ENCODE measurements at regions not wholly inside any gene's neighbourhood (a gene's known extent, or its start where the extent isn't known, plus 50 kb on each side); places are given as distances from the start of the nearest gene placed in this dataset.

DNA sequence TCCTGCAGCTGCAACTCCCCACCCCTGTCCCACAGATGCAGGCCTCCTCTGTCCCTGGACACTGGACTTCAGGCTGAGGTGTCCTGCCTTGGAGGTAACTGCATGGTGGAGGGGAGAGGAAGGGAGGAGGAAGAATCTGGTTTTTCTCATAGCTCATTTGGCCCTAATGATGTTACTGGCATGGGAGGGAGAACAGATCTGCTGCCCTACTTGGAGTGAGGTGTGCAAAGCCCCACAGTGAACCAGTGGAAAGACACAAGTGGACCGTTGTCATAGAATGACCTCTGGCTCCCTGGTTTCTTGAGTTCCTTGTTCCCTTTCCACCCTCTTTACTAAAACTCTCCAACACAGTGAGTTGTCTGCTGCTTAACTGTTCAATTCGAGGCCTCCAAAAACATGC is 215.9 kb downstream of the BARX2 start:
- DNase-seq, result no peak

DNA sequence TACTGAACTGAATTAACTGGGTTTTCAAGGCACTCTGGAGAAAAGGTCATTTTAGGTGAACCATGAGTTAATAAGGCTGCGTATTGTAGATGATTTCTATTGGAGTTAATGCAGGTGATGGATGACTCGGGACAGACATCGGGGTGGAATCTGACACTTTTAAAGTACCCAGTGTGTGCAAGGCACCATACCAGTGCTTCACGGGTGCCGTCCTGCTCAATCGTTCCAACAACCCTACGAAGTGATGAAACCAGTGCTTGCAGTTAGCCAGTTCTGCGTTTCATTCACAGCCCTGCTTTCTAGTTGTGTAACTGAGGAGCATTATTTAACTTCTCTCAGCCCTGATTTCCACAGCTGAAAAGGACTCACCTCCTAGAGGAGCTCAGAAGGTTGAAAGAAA is 216.5 kb downstream of the BARX2 start:
- DNase-seq, result no peak

DNA sequence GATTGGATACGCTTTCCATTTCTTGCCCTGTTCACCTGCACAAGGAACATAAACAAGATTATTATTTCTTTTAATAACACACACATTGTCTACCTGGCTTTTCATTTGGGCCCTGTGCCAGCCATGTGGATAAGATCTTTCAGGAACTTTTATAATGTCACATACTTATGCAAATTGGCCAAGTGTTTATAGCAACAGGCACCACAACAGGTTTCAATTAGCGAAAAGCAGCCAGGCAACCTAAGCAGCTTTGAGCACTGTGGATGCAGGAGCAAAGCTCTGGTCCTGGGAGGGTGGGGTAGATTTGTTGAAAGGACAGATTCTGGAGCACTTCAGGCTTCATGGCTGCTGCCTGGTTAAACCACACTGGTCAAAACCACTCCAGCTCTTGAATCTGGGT is 217.4 kb downstream of the BARX2 start:
- DNase-seq, result no peak

DNA sequence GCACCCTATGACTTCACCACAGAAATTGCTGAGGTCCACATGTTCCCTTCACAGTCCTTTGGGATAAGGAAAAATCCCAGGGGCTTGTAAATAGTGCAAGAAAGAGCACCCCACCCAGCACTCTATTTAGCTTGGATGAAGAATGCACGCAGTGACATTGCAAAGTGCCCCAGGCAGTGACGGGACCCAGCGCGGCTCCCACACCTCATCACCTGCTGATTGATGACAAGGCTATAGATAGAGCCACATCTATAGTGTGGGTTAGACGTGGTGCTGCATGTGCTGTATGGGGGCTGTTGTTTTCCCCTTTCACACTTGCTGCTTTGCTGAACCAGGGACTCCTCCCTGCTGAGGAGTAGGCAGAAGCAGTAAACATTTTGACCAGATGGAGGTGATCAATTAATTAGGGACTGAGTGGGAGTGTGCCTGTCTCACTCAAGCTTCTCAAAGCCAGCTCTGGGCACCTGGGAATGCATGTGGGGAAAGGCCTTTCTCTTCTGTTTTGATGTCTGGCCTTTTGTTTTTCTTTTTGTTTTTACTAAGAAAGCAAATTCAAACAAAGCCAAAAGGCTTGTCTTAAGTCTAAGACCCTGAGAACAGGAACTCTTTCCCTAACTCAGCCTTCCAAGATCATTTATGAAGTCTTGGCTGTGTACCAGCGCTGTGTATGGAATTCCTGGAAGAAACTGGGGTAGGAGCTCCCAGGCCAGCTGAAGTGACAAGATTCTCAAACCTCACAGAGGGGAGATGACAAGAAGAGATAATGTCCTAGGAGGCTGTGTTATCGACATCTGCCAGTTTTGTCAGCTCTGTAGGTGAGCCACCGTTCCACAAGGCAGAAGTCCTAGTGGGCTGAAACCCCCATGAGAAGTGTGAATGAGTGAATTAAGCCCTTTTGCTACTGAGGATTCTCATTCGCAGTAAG is 219.7 kb downstream of the BARX2 start:
- no peak for DNase-seq

DNA sequence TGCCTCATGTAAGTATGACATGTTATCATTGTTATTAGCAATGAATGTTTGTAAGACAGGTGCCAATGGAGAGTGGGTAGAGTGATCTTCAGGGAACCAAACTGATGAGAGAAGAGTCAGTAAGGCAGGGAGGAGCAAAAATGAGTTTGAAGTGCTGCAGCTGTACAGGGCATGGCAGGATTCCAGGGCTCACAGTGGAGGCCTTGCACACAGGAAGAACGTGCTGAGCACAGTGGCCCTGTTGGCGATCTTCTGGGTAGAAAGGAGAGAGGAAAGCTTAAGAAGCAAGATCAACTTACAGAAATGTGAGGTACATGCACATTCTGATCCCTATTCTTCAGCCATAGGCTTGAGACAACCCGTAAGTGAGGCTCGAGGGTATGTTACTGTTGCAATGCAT is 219.3 kb upstream of the TMEM45B start:
- no peak for DNase-seq

DNA sequence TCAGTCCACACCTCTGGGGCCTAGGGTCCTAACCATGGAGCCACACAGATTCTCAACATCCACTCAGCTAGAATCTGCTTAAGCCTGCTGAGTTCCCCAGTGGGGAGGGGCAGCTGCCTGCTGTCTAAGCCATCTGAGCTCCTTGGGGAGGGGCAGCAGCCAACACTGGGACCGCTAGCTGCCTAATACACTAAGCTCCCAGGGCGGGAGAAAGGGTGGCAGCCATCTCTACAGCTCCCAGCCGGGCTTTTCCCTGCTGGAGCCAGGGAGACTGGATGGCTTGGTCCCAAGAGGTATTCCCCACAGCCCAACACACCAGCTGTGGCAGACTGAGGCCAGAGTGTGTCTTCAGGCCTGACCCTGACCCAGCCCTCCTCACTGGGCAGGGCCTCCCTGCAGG is 217.3 kb upstream of the TMEM45B start:
- no peak for DNase-seq

DNA sequence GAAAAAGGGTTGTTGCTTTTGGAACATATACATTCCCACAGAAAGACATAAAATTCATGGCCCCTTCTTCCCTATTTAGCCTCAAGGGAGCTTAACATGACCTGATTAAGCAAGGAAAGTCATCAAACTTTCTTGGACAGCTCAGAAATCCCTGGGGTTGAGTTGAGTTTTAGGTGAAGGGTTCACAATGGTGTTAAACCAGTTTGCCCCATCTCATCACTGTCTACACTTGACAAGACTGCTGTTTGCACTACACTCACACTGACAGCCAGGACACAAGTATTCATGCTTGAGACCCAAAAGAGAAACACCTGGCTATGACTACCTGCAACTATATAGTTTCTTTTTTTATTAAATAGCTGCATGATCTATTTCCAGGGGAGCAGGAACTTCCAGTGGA is 209.8 kb upstream of the TMEM45B start:
- DNase-seq, result no peak

DNA sequence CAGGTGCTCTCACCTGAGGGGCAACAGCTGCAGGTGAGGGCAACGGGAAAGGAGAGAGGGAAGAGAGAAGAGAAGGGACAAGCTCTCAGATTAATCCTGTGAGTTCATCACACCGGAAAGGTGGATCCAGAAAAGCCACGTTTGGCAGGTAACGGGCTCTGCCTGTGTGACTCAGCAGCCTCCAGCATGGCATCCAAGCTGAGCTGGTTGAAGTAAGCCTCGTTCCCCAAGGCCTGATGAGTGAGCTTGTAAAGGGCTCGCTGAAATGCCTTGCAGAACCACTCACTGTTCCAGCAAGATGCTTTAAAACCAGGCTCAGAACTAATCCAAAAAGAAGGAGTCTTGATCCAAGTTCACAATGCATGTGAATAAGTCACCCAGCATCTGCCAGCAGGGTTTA is 206.9 kb upstream of the TMEM45B start:
- no peak for DNase-seq

DNA sequence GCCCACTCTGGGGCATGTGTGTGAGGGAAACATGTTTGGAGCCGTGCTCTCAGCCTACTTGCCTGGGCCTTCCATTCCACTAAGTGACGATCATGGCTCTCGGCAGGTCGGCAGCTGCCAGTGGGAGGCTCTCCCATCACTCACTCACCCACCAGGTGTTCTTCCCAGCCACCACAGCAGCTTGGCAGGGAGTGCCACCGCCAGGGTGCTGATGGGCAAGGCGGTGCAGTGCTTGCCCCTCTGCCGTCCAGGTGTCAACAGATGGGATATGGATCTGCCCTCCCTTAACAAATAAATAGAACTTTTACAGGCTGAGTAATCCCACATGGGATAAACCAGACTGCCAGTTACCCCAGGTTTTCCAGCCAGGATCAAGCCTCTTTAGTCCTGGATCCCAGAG is 205.5 kb upstream of the TMEM45B start:
- DNase-seq, result no peak

DNA sequence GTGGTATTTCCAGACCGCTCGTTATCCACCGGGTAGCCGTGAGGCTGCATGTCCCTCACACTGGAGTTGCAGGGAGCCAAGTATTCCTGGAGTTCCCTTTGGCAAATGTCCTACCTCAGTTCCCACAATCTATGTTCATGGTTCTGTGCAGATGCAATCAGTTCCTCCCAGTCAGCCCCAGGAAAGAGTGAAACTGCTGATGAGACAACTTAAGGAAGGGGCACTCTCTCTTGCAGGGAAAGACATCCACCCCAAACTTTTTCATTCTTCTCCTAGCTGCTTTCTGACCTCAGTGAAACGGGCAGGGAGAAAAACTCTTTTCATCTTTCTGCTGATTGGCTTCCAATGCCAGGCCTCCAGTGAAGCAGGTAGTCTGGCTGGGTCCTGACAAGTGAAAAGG is 205.1 kb upstream of the TMEM45B start:
- DNase-seq, result no peak

DNA sequence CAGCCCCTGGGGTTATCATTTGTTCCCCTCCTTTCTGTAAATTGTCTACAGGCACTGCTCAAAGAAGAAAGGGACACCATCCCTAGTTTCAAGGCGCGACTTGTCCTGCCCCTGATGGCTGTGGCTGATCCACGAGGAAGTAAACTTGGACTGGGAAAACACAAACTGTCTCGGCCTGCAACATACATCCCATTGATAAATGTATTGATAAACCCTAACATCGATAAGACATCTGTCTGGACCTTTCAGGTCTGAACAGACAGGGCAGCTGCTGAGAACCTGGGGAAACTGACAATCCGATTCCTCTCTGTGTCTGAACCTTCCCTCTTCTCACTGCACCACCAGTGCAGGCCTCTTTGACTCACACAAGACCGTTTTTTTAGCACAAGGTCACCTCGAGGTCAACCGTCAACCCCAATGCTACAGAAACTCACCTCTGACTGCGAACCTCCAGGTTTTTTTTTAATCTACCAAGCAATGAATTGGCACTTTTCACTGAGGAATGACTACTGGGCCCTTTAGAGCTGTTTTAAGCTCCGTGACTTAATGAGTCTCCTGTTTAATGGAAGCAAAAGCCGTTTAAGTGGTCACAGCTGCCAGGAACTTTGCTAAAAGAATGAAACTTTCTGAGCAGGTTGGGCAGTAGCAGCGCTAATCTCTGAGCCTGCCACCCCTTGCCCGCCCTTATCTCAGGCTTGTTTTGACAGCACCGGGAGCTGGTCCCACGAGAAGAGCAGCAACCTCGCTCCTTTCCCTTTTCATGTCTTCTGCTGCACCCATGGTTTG is 203.8 kb upstream of the TMEM45B start:
- DNase-seq, result no peak

DNA sequence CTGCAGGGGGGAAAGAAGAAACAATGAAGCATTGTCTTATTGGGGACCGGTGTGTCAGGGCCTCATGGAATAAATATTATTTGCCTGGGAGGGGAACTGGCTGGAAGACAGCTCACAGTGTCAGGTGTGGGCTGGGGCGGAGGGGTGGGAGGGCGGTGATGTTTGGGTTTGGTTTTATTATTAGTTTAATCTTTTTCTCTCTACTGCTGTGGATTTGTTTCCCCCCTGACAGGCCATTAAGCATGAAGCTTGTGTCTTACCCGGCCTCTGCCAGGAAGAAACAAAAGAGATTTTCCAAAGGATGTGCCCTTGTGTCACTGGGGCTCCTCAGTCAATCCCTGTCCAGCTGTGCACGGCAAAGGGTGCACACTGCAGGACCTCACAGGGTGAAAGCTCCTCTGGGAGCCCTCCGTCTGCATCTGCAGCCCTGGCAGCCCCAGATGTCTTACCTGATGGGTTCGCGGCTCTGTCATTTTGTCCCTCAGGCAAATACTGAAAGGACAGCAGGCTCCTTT is 203.1 kb upstream of the TMEM45B start:
- DNase-seq, result no peak

DNA sequence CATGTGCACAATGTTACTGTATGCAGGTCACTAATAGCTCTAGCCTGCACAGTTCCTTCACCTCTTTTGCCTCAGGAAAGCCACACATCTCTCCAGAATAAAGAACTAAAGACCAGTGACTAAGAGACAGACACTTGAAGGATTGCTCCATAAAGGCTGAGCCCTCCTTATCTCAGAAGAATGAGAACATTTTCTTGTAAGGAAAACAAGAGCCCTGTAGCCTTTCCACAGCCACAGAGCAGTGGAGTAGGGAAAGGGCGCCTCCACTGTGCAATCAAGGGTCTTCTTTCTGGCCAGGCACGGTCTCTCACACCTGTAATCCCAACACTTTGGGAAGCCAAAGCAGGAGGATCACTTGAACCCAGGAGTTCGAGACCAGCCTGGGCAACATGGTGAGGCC is 202.6 kb upstream of the TMEM45B start:
- no peak for DNase-seq

DNA sequence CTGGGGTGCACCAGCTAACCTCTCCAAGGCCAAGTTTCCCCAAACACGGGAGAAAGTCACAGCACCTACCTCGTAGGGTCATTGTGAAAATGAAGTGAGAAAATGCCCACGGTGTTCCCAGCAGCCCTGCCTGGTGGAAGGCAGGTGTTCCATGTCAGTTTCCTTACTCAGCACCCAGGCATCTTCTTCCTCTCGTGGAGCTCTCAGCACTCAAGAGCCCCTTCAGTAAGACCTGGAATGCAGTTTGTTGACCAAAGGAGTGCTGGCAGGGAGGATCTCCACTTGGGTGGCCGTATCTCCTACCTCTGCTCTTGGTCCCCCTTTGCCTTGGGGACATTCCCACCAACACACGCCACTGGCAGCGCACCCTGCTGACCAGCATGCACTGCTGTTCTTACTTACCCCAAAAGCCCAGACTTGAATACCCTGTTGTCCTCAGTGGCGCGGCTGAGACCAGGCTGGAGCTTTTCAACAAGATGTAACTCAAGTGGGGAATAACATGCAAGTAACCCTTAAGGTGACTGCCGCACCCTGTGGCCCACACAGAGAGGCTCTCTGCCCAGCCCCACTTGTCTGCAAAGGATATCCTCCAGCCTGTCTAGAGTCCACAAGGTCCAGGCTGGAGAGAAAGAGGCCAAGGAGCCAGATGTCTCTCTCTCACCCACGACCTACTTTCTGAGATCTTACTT is 201.2 kb upstream of the TMEM45B start:
- DNase-seq, result no peak

DNA sequence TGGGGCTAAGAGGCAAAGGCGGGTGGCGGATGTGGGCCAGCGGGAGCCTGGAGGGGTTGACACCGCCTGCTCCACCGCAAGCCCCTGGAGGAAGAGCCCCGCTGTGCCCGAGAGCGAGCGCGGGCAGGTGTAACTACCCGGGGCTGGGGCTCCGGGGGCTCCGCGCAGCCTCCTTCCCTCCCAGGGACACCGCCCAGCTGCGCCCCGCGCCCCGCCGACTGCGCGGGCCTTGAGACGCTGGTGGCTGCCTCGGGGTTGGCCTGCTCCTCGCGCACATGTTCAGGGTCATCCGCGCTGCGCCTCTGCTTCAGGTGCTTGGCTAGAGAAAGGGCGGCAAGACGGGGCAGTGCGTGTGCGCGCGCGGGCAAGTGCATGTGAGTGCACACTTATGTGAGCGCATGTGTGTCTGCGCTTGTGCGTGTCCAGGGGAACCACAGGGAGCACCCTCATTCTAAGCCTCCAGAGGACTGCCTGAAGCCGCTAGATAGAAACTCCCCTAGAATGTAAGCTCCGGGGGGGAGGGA is 197.5 kb upstream of the TMEM45B start:
- DNase-seq, result no peak

DNA sequence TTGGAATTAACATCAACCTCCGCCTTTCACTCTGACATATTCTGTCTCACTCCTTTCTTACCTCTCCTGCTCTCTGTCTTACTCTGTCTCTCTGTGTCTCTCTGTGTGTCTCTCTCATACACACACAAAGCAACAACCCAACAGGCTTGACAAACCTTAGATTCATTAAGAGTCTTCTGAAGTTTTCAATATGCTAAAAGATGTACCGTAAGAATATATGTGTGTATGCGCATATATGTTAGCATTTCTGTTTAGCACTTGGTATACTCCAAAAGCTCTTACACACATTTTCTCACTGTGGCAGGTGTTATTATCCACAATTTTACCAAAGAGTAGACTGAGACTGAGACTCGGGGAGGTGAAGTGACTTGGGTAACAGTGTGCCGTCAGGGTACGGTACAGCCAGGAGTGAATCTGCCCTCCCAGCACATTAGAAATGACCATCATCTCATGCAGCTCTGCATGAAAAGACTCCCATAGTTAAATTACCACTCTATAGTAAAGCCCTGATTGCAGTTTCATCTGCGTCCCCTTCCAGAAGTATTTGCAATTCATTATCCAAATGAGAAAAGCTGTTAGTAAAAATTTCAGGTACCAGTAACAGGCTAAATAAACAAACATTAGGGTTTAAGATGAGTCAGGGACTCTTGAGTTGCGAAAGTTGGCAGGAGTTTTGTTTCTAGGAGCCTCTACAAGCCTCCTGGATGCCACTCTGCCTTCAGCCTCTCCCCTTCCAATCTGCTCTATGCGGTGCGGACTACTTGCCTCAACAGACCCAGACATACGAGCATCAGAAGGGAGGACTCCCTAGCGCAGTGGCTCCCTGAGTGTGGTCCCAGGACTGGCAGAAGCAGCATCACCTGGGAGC is 195.2 kb upstream of the TMEM45B start:
- no peak for DNase-seq

DNA sequence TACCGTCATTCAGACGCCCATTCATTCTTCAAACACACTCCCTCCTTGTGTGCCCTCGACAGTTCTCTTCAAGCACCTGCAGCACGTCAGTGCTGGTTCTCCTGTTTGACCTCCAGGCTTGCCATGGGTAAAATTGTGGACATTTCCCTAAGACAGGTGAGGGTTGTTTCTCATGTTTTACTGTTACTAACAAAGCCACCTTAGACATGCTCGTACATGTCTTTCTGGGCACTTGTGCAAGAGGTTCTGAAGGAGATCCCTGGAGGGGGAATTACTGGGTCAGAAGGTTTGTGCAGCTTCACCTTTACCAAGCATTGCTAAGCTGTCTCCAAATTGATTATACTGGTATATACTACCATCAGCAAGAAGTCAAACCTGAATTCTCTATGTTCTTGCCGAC is 189.7 kb upstream of the TMEM45B start:
- no peak for DNase-seq

DNA sequence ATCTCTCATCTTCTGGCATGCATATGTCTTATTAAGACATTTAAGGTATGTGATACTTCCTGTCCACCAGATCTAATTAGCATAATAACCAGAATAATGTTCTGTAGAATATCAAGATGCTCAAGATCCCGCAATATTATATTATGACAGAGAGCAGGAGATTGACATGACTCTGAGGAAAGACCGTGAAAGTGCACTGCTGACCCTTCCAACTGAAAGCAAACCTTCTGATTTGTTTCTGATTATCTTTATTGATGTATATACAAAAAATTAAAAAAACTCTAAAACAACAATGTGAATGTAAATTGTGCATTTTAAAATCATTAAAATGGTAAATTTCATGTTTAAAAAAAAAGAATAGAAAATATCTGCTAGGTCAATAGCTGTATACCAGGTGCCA is 184.4 kb upstream of the TMEM45B start:
- DNase-seq, result no peak

DNA sequence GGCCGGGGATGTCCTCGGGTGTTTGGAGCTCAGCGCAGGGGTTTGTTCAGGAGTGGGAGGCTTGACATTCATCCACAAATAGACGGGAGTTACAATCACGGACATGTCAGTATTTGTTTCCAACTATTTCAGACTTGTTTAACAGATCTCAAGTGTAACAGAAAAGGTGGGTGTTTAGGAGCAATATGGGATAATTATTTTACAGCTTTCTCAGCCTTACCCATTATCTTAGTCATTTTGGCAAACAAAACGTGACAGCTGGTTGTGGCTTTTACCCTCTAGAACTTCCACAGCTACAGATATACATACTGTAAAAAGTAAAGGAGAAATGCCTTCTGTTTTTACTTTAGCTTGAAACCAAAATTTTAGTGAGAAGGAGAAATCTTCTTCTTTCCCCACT is 178.7 kb upstream of the TMEM45B start:
- no peak for DNase-seq

DNA sequence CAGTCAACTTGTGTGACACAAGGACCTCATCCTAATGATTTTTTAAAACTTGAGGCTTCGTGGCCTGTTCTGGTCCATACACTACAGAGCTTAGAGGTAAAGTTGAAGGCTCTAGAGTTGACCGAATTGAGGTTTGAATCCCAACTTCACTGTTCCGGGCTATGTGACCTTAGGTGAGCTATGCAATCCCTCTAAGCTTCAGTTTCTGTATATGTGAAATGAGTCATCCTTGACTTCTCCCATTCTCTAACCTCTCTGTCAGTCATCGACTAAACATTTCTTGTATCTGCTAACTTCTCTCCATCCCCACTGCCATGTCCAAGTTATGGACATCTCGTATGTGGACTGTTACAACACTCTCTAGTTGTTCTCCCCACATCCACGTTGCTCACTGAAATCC is 178.2 kb upstream of the TMEM45B start:
- DNase-seq, result no peak

DNA sequence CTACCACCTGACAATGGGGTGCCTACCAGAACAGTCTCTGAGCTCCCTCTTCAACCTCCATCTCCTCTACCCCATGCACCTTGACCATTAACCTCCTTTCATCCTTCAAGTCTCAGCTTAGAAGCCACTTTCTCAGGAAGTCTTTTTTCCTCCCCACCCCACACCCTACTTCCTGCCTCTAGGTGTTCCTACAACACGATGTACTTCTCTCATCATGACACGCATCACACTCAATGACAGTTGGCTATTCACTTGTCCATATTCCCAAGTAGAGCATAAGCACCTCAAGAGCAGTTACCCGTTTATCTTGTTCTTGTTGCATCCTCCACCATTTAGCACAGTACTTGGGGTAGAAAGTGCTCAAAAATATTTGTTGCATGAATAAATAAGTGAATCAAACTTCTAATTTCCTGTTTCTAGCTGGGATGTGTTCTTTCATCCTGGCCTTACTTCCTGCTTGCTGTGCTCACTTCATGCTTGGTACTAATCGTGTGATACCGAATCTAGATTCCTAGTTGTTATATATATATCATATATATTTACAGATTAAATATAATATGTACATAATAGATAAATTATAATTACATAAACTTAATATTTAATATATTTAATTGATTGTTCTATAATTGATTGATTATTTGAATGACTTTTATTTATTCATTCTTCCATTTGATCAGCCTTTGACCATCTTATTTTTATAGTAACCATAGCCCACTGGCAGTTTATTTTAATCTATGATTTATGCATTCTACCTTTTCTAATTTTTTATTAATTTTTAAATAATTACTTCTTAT is 177.5 kb upstream of the TMEM45B start:
- DNase-seq, result no peak
